Stimulated activated CD4-positive, alpha-beta T cell treated with anti-CD3 and anti-CD28 coated beads, Interleukin-12 subunit alpha, Interleukin-12 subunit beta, amount 100 ng/mL, for 24 hours (primary cell): ENCODE measurements at regions not wholly inside any gene's neighbourhood (a gene's known extent, or its start where the extent isn't known, plus 50 kb on each side); places are given as distances from the start of the nearest gene placed in this dataset.

ENCODE experiments used
- DNase-seq, 2 experiments: peaks; one replicate each; pipeline ENCODE4 v3.0.0-alpha.2; 2020; ENCODE audit warnings: low read depth in 2 of 2

GRCh38 chr17:77321649-77322513 lies 181.1 kb downstream of the SEC14L1 start:
- no peak for DNase-seq

GRCh38 chr17:77322514-77323412 lies 182.0 kb downstream of the SEC14L1 start:
- DNase-seq = no peak

GRCh38 chr17:77323413-77324171 lies 182.8 kb downstream of the SEC14L1 start:
- no peak for DNase-seq

- DNase-seq = no peak
These were observed 183.5 kb downstream of the SEC14L1 start for GRCh38 chr17:77324227-77324626.

- no peak for DNase-seq
These were observed 184.9 kb downstream of the SEC14L1 start for GRCh38 chr17:77325577-77326075.

GRCh38 chr17:77326076-77326591 lies 185.4 kb downstream of the SEC14L1 start:
- DNase-seq = no peak

- no peak for DNase-seq
These were observed 185.9 kb downstream of the SEC14L1 start for GRCh38 chr17:77326636-77327035.

GRCh38 chr17:77327181-77327565 lies 186.4 kb downstream of the SEC14L1 start:
- no peak for DNase-seq

- DNase-seq = no peak
These were observed 187.0 kb downstream of the SEC14L1 start for GRCh38 chr17:77327566-77328464.

GRCh38 chr17:77328823-77329740 lies 188.3 kb downstream of the SEC14L1 start:
- no peak for DNase-seq

GRCh38 chr17:77329741-77330531 lies 189.2 kb downstream of the SEC14L1 start:
- no peak for DNase-seq

- DNase-seq = no peak
These were observed 189.9 kb downstream of the SEC14L1 start for GRCh38 chr17:77330602-77331081.

GRCh38 chr17:77331301-77331864 lies 190.6 kb downstream of the SEC14L1 start:
- peak; percentile 91 to 96 for DNase-seq

- no peak for DNase-seq
These were observed 191.5 kb downstream of the SEC14L1 start for GRCh38 chr17:77332034-77332971.

GRCh38 chr17:77332981-77333685 lies 192.4 kb downstream of the SEC14L1 start:
- DNase-seq = peak in 1 of 2 experiments; percentile 37

- DNase-seq = no peak
These were observed 196.4 kb downstream of the SEC14L1 start for GRCh38 chr17:77337150-77337549.
